ENCODE measurements at regions not wholly inside any gene's neighbourhood (a gene's known extent, or its start where the extent isn't known, plus 50 kb on each side); places are given as distances from the start of the nearest gene placed in this dataset.

DNA sequence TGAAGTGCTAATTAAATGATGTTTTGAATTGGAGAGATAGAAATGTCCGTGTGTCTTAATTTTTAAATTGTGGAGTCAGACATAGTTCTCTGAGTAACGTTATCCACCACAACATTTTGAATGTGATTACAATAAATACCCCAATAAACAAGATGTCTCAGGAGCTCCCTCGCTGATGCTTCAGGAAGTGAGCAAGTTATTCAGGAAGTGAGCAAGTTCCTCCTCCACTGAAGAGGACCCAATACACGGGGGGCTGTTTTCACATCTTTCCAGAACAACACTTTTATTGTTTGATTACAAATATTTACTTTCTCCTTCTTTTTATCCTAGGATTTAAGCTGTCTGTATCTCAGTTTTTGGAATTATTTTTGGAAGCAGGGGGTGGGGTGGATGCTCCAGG lies 363.8 kb downstream of the LRRC70 start:
- Histone ChIP-seq H3K4me2 (ENCODE audit: insufficient read depth in 1 of 2, low read depth in 2 of 2, low read length in 2 of 2) (no peak overlapping the region), H3K18ac (ENCODE audit: extremely low read depth, low read length) (no peak overlapping the region), H3K9me3 (ENCODE audit: insufficient read depth in 2 of 2, low read depth in 1 of 2, low read length in 1 of 2) (no peaks in the 10 kb centered on the region), H4K5ac (ENCODE audit: insufficient read length, low read depth, low read length) (no peak overlapping the region), H3K79me2 (ENCODE audit: control insufficient read depth in 1 of 2, insufficient read depth in 2 of 2, low read length in 2 of 2) (no peaks in the 10 kb centered on the region), H3K27ac (ENCODE audit: low read depth, low read length) (no peak overlapping the region), H3K4me1 (replicated peaks in 1 of 4; ENCODE audit: control insufficient read depth in 3 of 4, insufficient read depth in 4 of 4, low read length in 3 of 4) (no peaks in the 10 kb centered on the region; a peak in 1 of 7 replicates), H2BK120ac (replicated peaks; ENCODE audit: low read depth, low read length) (no peak overlapping the region), H2BK5ac (ENCODE audit: low read depth, low read length) (no peak overlapping the region), H2AK5ac (ENCODE audit: low read depth, low read length) (no peak overlapping the region), H2BK15ac (ENCODE audit: low read length) (no peak overlapping the region), H3K4ac (replicated peaks; ENCODE audit: insufficient read length, low read depth, low read length) (no peak overlapping the region), H3K79me1 (ENCODE audit: low read depth, low read length) (no peaks in the 10 kb centered on the region), H3K36me3 (ENCODE audit: control insufficient read depth in 2 of 4, insufficient read depth in 4 of 4, low read length in 3 of 4) (no peaks in the 10 kb centered on the region), H2BK12ac (ENCODE audit: low read depth, low read length) (no peak overlapping the region), H2AFZ (ENCODE audit: low read length) (no peak overlapping the region), H4K8ac (ENCODE audit: extremely low read depth, insufficient read depth, low read length) (no peak overlapping the region), H4K20me1 (replicated peaks in 1 of 2; ENCODE audit: control insufficient read depth in 1 of 2, insufficient read depth in 2 of 2, low read length in 2 of 2) (no peaks in the 10 kb centered on the region), H4K91ac (replicated peaks; ENCODE audit: insufficient read length, low read length) (no peak overlapping the region), H3K23ac (ENCODE audit: insufficient read length) (no peak overlapping the region), H3K14ac (ENCODE audit: insufficient read length) (no peak overlapping the region), H3K4me3 (ENCODE audit: extremely low read depth in 1 of 4, insufficient read depth in 2 of 4, low read depth in 3 of 4, low read length in 4 of 4) (no peak overlapping the region), H3K9ac (replicated peaks in 1 of 4; ENCODE audit: extremely low read depth in 1 of 4, low read depth in 3 of 4, low read length in 3 of 4) (no peak overlapping the region), H3K23me2 (ENCODE audit: low read depth, low read length) (no peaks in the 10 kb centered on the region), H3K27me3 (replicated peaks in 1 of 4; ENCODE audit: control insufficient read depth in 3 of 4, extremely low read depth in 1 of 4, insufficient read depth in 3 of 4, low read length in 3 of 4) (no peaks in the 10 kb centered on the region), H2BK20ac (ENCODE audit: low read length) (no peak overlapping the region), H3K56ac (replicated peaks; ENCODE audit: insufficient read length, low read depth, low read length) (no peak overlapping the region)
- TF ChIP-seq EGR1 (IDR thresholded peaks at IDR 0.05; ENCODE audit: borderline replicate concordance, low read depth, low read length) (no peak), CBX8 (IDR thresholded peaks at IDR 0.05; ENCODE audit: borderline replicate concordance, low read depth, low read length) (no peak), SP4 (IDR thresholded peaks at IDR 0.05; ENCODE audit: low read length) (no peak), ASH2L (IDR thresholded peaks at IDR 0.05; ENCODE audit: low read length) (no peak), SIX5 (IDR thresholded peaks at IDR 0.05; ENCODE audit: low read depth, low read length) (no peak), SAP30 (IDR thresholded peaks at IDR 0.05; ENCODE audit: insufficient read depth, insufficient replicate concordance, low read length) (no peak), RXRA (IDR thresholded peaks at IDR 0.05; ENCODE audit: insufficient read depth, low read depth, low read length) (no peak), SP2 (IDR thresholded peaks at IDR 0.05; ENCODE audit: low read length) (no peak), YY1 (IDR thresholded peaks at IDR 0.05; ENCODE audit: low read depth, low read length) (no peak)
- TF ChIP-seq, protein P1, sequence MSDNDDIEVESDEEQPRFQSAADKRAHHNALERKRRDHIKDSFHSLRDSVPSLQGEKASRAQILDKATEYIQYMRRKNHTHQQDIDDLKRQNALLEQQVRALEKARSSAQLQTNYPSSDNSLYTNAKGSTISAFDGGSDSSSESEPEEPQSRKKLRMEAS (IDR thresholded peaks at IDR 0.05) = no peak
- ChIA-PET POLR2A (ENCODE audit: partially characterized antibody) (no interaction called here), CTCF (ENCODE audit: partially characterized antibody) (interaction anchor here (0.6 to 0.9 kb wide), 2 partner anchors 19 to 487 kb away, joined by 3 read pairs; no protein-coding TSS in a partner anchor)
- FAIRE-seq = no peak
- 93% methylated on average over 4 of the region's 4 CpGs; no CpG with 5 or more reads in 1 of the 2 experiments for WGBS, 2 experiments (ENCODE audit: extremely low coverage in 1 of 2, insufficient coverage in 1 of 2, insufficient read length in 1 of 2, insufficient replicate concordance in 2 of 2, low coverage in 1 of 2, low lambda C conversion rate in 2 of 2, missing lambda C conversion rate in 1 of 2)
- no peak for DNase-seq (ENCODE audit: low read depth in 1 of 2, low spot score in 2 of 2)

All from H1 (cell line).